HEK293 (cell line): ENCODE measurements at regions not wholly inside any gene's neighbourhood (a gene's known extent, or its start where the extent isn't known, plus 50 kb on each side); places are given as distances from the start of the nearest gene placed in this dataset.

Experiments used
- CTCF ChIP-seq: fragments of 450-650 bp; formaldehyde crosslinking; IDR thresholded peaks from 2 replicates; pipeline ENCODE4 v1.5.1; 2016; ENCODE audit warnings: missing biosample characterization, missing genetic modification characterization
- ELK4 ChIP-seq: IDR thresholded peaks from 2 replicates; pipeline ENCODE4 v1.6.1; 2011; ENCODE audit warnings: mild to moderate bottlenecking, low read depth, low read length, borderline replicate concordance
- REST ChIP-seq: fragments of 450-650 bp; formaldehyde crosslinking; IDR thresholded peaks from 2 replicates; pipeline ENCODE4 v1.5.1; 2016; ENCODE audit warnings: missing biosample characterization, missing genetic modification characterization
- YY1 ChIP-seq: fragments of 450-650 bp; formaldehyde crosslinking; IDR thresholded peaks from 2 replicates; pipeline ENCODE4 v1.5.1; 2018; ENCODE audit warnings: missing biosample characterization, missing genetic modification characterization
- ZNF121 ChIP-seq: fragments of 450-650 bp; formaldehyde crosslinking; IDR thresholded peaks from 2 replicates; pipeline ENCODE4 v1.5.1; 2016; ENCODE audit warnings: missing biosample characterization, missing genetic modification characterization
- ZNF133 ChIP-seq: fragments of 450-650 bp; formaldehyde crosslinking; IDR thresholded peaks from 2 replicates; pipeline ENCODE4 v1.5.1; 2016; ENCODE audit warnings: missing biosample characterization, missing genetic modification characterization
- ZNF398 ChIP-seq: fragments of 450-650 bp; formaldehyde crosslinking; IDR thresholded peaks from 2 replicates; pipeline ENCODE4 v1.5.1; 2017; ENCODE audit warnings: missing biosample characterization, missing genetic modification characterization

- TF ChIP-seq REST (no peak), CTCF (no peak), ZNF121 (tag by site-specific recombination) (no peak), ELK4 (no peak), ZNF398 (tag by site-specific recombination) (no peak), YY1 (no peak), ZNF133 (no peak)
Observed at GRCh38 chr12:94731733-94732360, 81.5 kb upstream of the TMCC3 start.
